ENCODE measurements at regions not wholly inside any gene's neighbourhood (a gene's known extent, or its start where the extent isn't known, plus 50 kb on each side); places are given as distances from the start of the nearest gene placed in this dataset.

GRCh38 chr3:117617906-117618305 lies 908.3 kb downstream of the TUSC7 start:
- no peaks in the 10 kb centered on the region for H3K27me3 ChIP-seq
- H3K4me3 ChIP-seq: no peak overlapping the region
- H3K27ac ChIP-seq: no peak overlapping the region
- H3K9me3 ChIP-seq: no peaks in the 10 kb centered on the region
- TF ChIP-seq POLR2A (IDR thresholded peaks at IDR 0.05) (no peak), CTCF (IDR thresholded peaks at IDR 0.05) (no peak)
- WGBS, 2 donors: 75 to 88% methylated on average over 1 of the region's 1 CpG
- no peaks in the 10 kb centered on the region for H3K4me1 ChIP-seq
- H3K36me3 ChIP-seq: no peaks in the 10 kb centered on the region
- DNase-seq: no peak
- intact Hi-C loops (cut with DNase I): no loop called here

- H3K27ac ChIP-seq: no peak overlapping the region
- no peaks in the 10 kb centered on the region for H3K9me3 ChIP-seq
- no peak overlapping the region for H3K4me3 ChIP-seq
- no peaks in the 10 kb centered on the region for H3K36me3 ChIP-seq
- DNase-seq: no peak
- TF ChIP-seq POLR2A (IDR thresholded peaks at IDR 0.05) (no peak), CTCF (IDR thresholded peaks at IDR 0.05) (no peak)
- WGBS, 2 donors: 50 to 56% methylated on average over 1 of the region's 1 CpG
- H3K4me1 ChIP-seq: no peaks in the 10 kb centered on the region
- H3K27me3 ChIP-seq: no peaks in the 10 kb centered on the region
- intact Hi-C loops (cut with DNase I): no loop called here
Measured at GRCh38 chr3:117618462-117618861, 908.9 kb downstream of the TUSC7 start.

- Histone ChIP-seq H3K9me3 (no peaks in the 10 kb centered on the region), H3K4me1 (no peaks in the 10 kb centered on the region), H3K4me3 (no peak overlapping the region), H3K27ac (no peak overlapping the region), H3K27me3 (no peaks in the 10 kb centered on the region), H3K36me3 (no peaks in the 10 kb centered on the region)
- DNase-seq: no peak
- TF ChIP-seq CTCF (IDR thresholded peaks at IDR 0.05) (no peak), POLR2A (IDR thresholded peaks at IDR 0.05) (no peak)
- 45 to 60% methylated on average over 1 of the region's 1 CpG for WGBS, 2 donors
- intact Hi-C loops (cut with DNase I): no loop called here
Measured at GRCh38 chr3:117619805-117620204, 910.2 kb downstream of the TUSC7 start.

GRCh38 chr3:117622171-117622841 lies 912.7 kb downstream of the TUSC7 start:
- Histone ChIP-seq H3K27me3 (no peaks in the 10 kb centered on the region), H3K36me3 (no peaks in the 10 kb centered on the region), H3K9me3 (no peaks in the 10 kb centered on the region), H3K4me1 (no peaks in the 10 kb centered on the region), H3K4me3 (no peak overlapping the region), H3K27ac (no peak overlapping the region)
- no peak for DNase-seq
- intact Hi-C loops (cut with DNase I): no loop called here
- 26 to 36% methylated on average over 4 of the region's 4 CpGs for WGBS, 2 donors
- no peak for TF ChIP-seq POLR2A (IDR thresholded peaks at IDR 0.05)
- no peak for TF ChIP-seq CTCF (IDR thresholded peaks at IDR 0.05)

- 45 to 51% methylated on average over 3 of the region's 3 CpGs for WGBS, 2 donors
- TF ChIP-seq POLR2A (IDR thresholded peaks at IDR 0.05) (no peak), CTCF (IDR thresholded peaks at IDR 0.05) (no peak)
Measured at GRCh38 chr3:117624424-117624823, 914.8 kb downstream of the TUSC7 start.

More at GRCh38 chr3:117624424-117624823, 914.8 kb downstream of the TUSC7 start:
- intact Hi-C loops (cut with DNase I): no loop called here
- Histone ChIP-seq H3K27ac (no peak overlapping the region), H3K27me3 (no peaks in the 10 kb centered on the region), H3K9me3 (no peaks in the 10 kb centered on the region), H3K4me1 (peaks cover 0 to 8% (median 4%) of the 10 kb centered on the region in 3 donors), H3K36me3 (no peaks in the 10 kb centered on the region), H3K4me3 (no peak overlapping the region)
- no peak for DNase-seq
